ENCODE measurements at regions not wholly inside any gene's neighbourhood (a gene's known extent, or its start where the extent isn't known, plus 50 kb on each side); places are given as distances from the start of the nearest gene placed in this dataset.

GRCh38 chr11:71307811-71308645 lies 55.7 kb upstream of the SHANK2 start:
- H3K4me2 ChIP-seq: no peak overlapping the region
- H3K36me3 ChIP-seq: no peaks in the 10 kb centered on the region
- Mint-ChIP-seq H3K27ac (no peak overlapping the region), H3K9me3 (peaks cover 5% of the 10 kb centered on the region), H3K4me3 (no peak overlapping the region), H3K36me3 (no peaks in the 10 kb centered on the region), H3K4me1 (no peaks in the 10 kb centered on the region), H3K27me3 (ENCODE audit: insufficient read depth, low read depth) (peaks cover 6% of the 10 kb centered on the region)
- TF ChIP-seq CTCF (IDR thresholded peaks at IDR 0.05) (no peak), EZH2 (IDR thresholded peaks at IDR 0.05) (no peak), EZH2phosphoT487 (IDR thresholded peaks at IDR 0.05) (no peak)
- no peaks in the 10 kb centered on the region for H3K79me2 ChIP-seq (ENCODE audit: low read depth)
- no peaks in the 10 kb centered on the region for H3K4me1 ChIP-seq
- DNase-seq (ENCODE audit: low spot score): no peak
- H3F3A ChIP-seq (ENCODE audit: low read depth): no peaks in the 10 kb centered on the region
- H3K27ac ChIP-seq: no peak overlapping the region
- H2AFZ ChIP-seq (replicated peaks): no peak overlapping the region
- H3K9ac ChIP-seq: no peak overlapping the region
- H3K9me3 ChIP-seq (ENCODE audit: low read depth): no peaks in the 10 kb centered on the region
- no peak overlapping the region for H3K4me3 ChIP-seq
- H3K27me3 ChIP-seq: no peaks in the 10 kb centered on the region
- H4K20me1 ChIP-seq (ENCODE audit: low read depth): no peaks in the 10 kb centered on the region

GRCh38 chr11:71305451-71306125 lies 53.2 kb upstream of the SHANK2 start:
- Histone ChIP-seq H3K27ac (no peak overlapping the region), H3F3A (ENCODE audit: low read depth) (no peaks in the 10 kb centered on the region), H3K79me2 (ENCODE audit: low read depth) (no peaks in the 10 kb centered on the region), H3K9ac (no peak overlapping the region), H3K9me3 (ENCODE audit: low read depth) (no peaks in the 10 kb centered on the region), H4K20me1 (ENCODE audit: low read depth) (no peaks in the 10 kb centered on the region), H3K27me3 (no peaks in the 10 kb centered on the region), H3K4me2 (no peak overlapping the region), H2AFZ (replicated peaks) (no peak overlapping the region), H3K36me3 (no peaks in the 10 kb centered on the region), H3K4me3 (no peak overlapping the region), H3K4me1 (no peaks in the 10 kb centered on the region)
- Mint-ChIP-seq H3K36me3 (no peaks in the 10 kb centered on the region), H3K4me1 (no peaks in the 10 kb centered on the region), H3K9me3 (no peaks in the 10 kb centered on the region), H3K4me3 (no peak overlapping the region), H3K27ac (no peak overlapping the region), H3K27me3 (ENCODE audit: insufficient read depth, low read depth) (peaks cover 8% of the 10 kb centered on the region)
- DNase-seq (ENCODE audit: low spot score): no peak
- TF ChIP-seq EZH2phosphoT487 (IDR thresholded peaks at IDR 0.05) (no peak), CTCF (IDR thresholded peaks at IDR 0.05) (no peak), EZH2 (IDR thresholded peaks at IDR 0.05) (no peak)

- no peak overlapping the region for H2AFZ ChIP-seq (replicated peaks)
- H3F3A ChIP-seq (ENCODE audit: low read depth): no peaks in the 10 kb centered on the region
- TF ChIP-seq EZH2 (IDR thresholded peaks at IDR 0.05): no peak
- no peak for TF ChIP-seq CTCF (IDR thresholded peaks at IDR 0.05)
- no peak for TF ChIP-seq EZH2phosphoT487 (IDR thresholded peaks at IDR 0.05)
- H3K36me3 ChIP-seq: no peaks in the 10 kb centered on the region
- DNase-seq (ENCODE audit: low spot score): no peak
- H3K27ac ChIP-seq: no peak overlapping the region
- H4K20me1 ChIP-seq (ENCODE audit: low read depth): no peaks in the 10 kb centered on the region
- no peaks in the 10 kb centered on the region for H3K79me2 ChIP-seq (ENCODE audit: low read depth)
- H3K36me3 Mint-ChIP-seq: no peaks in the 10 kb centered on the region
- no peaks in the 10 kb centered on the region for H3K9me3 ChIP-seq (ENCODE audit: low read depth)
- peaks cover 10% of the 10 kb centered on the region for H3K27me3 Mint-ChIP-seq (ENCODE audit: insufficient read depth, low read depth)
- no peak overlapping the region for H3K4me3 ChIP-seq
- H3K9ac ChIP-seq: no peak overlapping the region
- no peaks in the 10 kb centered on the region for H3K9me3 Mint-ChIP-seq
- no peak overlapping the region for H3K27ac Mint-ChIP-seq
- no peak overlapping the region for H3K4me3 Mint-ChIP-seq
- no peaks in the 10 kb centered on the region for H3K4me1 Mint-ChIP-seq
- no peaks in the 10 kb centered on the region for H3K4me1 ChIP-seq
- H3K4me2 ChIP-seq: no peak overlapping the region
- no peaks in the 10 kb centered on the region for H3K27me3 ChIP-seq
Observed at GRCh38 chr11:71305041-71305440, 52.7 kb upstream of the SHANK2 start.
